ENCODE measurements at regions not wholly inside any gene's neighbourhood (a gene's known extent, or its start where the extent isn't known, plus 50 kb on each side); places are given as distances from the start of the nearest gene placed in this dataset.

- intact Hi-C loops (cut with DNase I): no loop called here
- H3K4me3 ChIP-seq: no peak overlapping the region
- no peaks in the 10 kb centered on the region for H3K4me1 ChIP-seq (replicated peaks)
- H3K27me3 ChIP-seq (replicated peaks; ENCODE audit: insufficient read depth): no peaks in the 10 kb centered on the region
- WGBS: 92% methylated on average over 2 of the region's 2 CpGs
- no peaks in the 10 kb centered on the region for H3K36me3 ChIP-seq
- DNase-seq (ENCODE audit: low spot score): no peak
- TF ChIP-seq POLR2A (IDR thresholded peaks at IDR 0.05): no peak
- no peak overlapping the region for H3K27ac ChIP-seq
- no peaks in the 10 kb centered on the region for H3K9me3 ChIP-seq
These were observed 187.9 kb downstream of the CNTN3 start for GRCh38 chr3:74426571-74426970.

DNA sequence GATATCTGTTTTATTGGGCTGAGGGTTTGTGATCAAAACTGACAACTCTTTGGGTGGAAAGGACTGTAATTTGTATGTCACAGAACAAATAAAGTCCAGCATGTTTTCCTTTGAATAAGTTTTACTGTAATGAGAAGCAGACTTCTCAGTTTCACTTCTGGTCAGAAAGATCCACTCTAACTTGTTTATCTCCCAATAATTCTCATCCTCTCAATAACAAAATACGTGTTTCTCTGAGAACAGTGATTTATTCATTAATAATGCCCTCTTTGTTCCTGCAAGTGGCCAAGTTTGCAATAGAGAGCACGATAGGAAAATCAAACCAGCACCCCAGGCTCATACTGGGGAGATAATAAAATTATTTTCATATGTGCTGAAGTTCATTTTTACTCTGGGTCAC is 190.6 kb downstream of the CNTN3 start:
- H3K27me3 ChIP-seq (replicated peaks; ENCODE audit: insufficient read depth): no peaks in the 10 kb centered on the region
- intact Hi-C loops (cut with DNase I): no loop called here
- H3K27ac ChIP-seq: no peak overlapping the region
- H3K36me3 ChIP-seq: no peaks in the 10 kb centered on the region
- H3K4me1 ChIP-seq (replicated peaks): no peaks in the 10 kb centered on the region
- H3K9me3 ChIP-seq: no peaks in the 10 kb centered on the region
- DNase-seq (ENCODE audit: low spot score): no peak
- H3K4me3 ChIP-seq: no peak overlapping the region
- TF ChIP-seq POLR2A (IDR thresholded peaks at IDR 0.05): no peak
- TF ChIP-seq POLR2AphosphoS5 (IDR thresholded peaks at IDR 0.05): no peak
- TF ChIP-seq, protein P1, sequence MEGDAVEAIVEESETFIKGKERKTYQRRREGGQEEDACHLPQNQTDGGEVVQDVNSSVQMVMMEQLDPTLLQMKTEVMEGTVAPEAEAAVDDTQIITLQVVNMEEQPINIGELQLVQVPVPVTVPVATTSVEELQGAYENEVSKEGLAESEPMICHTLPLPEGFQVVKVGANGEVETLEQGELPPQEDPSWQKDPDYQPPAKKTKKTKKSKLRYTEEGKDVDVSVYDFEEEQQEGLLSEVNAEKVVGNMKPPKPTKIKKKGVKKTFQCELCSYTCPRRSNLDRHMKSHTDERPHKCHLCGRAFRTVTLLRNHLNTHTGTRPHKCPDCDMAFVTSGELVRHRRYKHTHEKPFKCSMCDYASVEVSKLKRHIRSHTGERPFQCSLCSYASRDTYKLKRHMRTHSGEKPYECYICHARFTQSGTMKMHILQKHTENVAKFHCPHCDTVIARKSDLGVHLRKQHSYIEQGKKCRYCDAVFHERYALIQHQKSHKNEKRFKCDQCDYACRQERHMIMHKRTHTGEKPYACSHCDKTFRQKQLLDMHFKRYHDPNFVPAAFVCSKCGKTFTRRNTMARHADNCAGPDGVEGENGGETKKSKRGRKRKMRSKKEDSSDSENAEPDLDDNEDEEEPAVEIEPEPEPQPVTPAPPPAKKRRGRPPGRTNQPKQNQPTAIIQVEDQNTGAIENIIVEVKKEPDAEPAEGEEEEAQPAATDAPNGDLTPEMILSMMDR (IDR thresholded peaks at IDR 0.05): no peak
- 46% methylated on average over 2 of the region's 2 CpGs for whole genome bisulfite sequencing

DNA sequence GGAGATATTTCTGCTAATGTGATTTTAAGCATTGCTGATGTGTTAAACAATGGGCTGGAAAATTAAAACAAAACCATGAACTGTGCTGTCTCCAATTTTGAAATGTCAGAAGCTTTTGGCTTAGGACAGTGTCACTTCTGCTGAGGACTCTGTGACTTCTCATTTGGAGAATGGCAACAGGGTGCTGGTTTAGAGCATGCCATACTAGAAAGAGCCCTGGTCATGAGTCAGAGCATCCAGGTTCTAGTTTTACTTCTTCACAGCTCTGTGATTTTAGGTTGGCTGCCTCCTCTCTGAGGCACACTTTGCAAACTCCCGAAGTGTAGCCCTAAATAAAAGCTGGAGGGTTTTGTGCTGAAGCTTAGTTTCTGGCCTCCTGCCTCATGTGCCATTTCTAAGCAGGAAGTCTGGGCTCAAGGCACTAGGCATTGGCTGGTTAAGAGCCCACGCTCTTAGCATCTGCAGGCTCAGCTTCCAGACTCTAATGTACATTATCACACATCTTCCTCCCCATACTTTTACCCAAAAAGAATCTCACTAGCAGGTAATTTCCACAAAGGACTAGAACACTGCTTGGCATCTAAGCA is 193.8 kb downstream of the CNTN3 start:
- no peaks in the 10 kb centered on the region for H3K9me3 ChIP-seq
- intact Hi-C loops (cut with DNase I): no loop called here
- H3K4me3 ChIP-seq: no peak overlapping the region
- H3K27ac ChIP-seq: no peak overlapping the region
- H3K36me3 ChIP-seq: no peaks in the 10 kb centered on the region
- H3K27me3 ChIP-seq (replicated peaks; ENCODE audit: insufficient read depth): no peaks in the 10 kb centered on the region
- TF ChIP-seq, protein P1 (IDR thresholded peaks at IDR 0.05): no peak
- TF ChIP-seq POLR2A (IDR thresholded peaks at IDR 0.05) (no peak), POLR2AphosphoS5 (IDR thresholded peaks at IDR 0.05) (no peak)
- DNase-seq (ENCODE audit: low spot score): no peak
- no peaks in the 10 kb centered on the region for H3K4me1 ChIP-seq (replicated peaks)
- WGBS: 79% methylated on average over 2 of the region's 2 CpGs

DNA sequence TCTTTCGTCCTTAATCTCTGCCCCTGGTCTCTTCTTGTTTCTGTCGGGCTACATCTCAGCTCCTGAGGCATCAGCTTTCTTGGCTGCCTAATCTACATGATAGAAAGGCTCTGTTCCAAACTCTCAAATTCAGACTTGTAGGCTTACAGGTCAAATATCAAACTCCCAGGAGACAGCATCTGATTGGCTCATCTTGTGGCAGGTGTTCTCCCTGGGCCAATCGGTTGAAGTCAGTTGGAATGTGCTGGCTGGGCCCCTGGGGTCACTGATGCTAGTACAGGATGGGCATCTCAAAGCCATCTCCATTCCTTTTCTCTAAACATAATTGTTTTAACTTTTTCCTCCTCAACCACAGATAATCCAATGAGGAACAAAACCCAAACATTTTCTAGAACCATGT is 198.7 kb downstream of the CNTN3 start:
- no peaks in the 10 kb centered on the region for H3K36me3 ChIP-seq
- WGBS: 85% methylated on average over 3 of the region's 3 CpGs
- H3K27me3 ChIP-seq (replicated peaks; ENCODE audit: insufficient read depth): no peaks in the 10 kb centered on the region
- H3K27ac ChIP-seq: no peak overlapping the region
- H3K4me1 ChIP-seq (replicated peaks): no peaks in the 10 kb centered on the region
- no peak for TF ChIP-seq POLR2AphosphoS5 (IDR thresholded peaks at IDR 0.05)
- no peak for TF ChIP-seq POLR2A (IDR thresholded peaks at IDR 0.05)
- TF ChIP-seq, protein P1 (IDR thresholded peaks at IDR 0.05): no peak
- intact Hi-C loops (cut with DNase I): no loop called here
- H3K9me3 ChIP-seq: no peaks in the 10 kb centered on the region
- no peak for DNase-seq (ENCODE audit: low spot score)
- no peak overlapping the region for H3K4me3 ChIP-seq

DNA sequence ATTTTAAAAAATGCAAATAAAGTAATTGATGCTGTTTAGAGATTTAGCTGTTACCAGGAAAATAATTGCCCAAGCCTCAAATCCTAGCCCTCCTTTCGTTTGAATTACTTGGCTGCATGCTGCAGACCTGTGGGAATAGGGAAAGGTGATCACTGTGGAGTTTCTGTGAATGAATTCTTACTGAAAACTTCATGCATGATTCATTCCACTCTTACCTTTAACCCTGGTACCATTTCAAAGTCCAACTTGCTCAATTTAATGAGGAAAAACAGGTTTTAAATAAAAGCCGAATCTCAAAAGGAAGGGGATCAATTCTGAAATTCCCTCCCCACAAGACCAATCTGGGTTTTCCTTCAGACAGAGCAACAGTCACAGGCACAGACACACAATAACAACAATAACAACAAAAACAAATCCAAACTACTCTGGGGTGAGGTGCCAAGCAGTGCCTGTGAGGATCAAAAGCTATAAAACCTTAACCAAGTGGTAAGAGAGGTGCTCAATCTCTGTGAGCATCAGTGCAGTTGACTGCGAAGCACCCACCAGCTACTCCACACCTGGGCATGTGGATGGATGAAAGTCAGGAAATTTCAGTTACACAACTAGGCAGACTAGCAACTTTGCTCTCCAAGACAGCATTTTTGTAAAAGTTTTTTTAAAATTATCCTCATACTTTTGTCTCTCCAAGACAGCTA is 200.8 kb downstream of the CNTN3 start:
- intact Hi-C loops (cut with DNase I): no loop called here
- H3K27me3 ChIP-seq (replicated peaks; ENCODE audit: insufficient read depth): no peaks in the 10 kb centered on the region
- TF ChIP-seq, protein P1 (IDR thresholded peaks at IDR 0.05): no peak
- no peak for TF ChIP-seq POLR2AphosphoS5 (IDR thresholded peaks at IDR 0.05)
- no peak for TF ChIP-seq POLR2A (IDR thresholded peaks at IDR 0.05)
- H3K36me3 ChIP-seq: no peaks in the 10 kb centered on the region
- DNase-seq (ENCODE audit: low spot score): no peak
- no peaks in the 10 kb centered on the region for H3K9me3 ChIP-seq
- 67% methylated on average over 3 of the region's 3 CpGs for WGBS
- no peak overlapping the region for H3K4me3 ChIP-seq
- H3K4me1 ChIP-seq (replicated peaks): no peaks in the 10 kb centered on the region
- H3K27ac ChIP-seq: no peak overlapping the region

All from prostate gland (tissue), 2 donors.